Transverse colon (tissue), 4 donors: ENCODE measurements at regions not wholly inside any gene's neighbourhood (a gene's known extent, or its start where the extent isn't known, plus 50 kb on each side); places are given as distances from the start of the nearest gene placed in this dataset.

ENCODE experiments used
- DNase-seq: peaks from one replicate; pipeline ENCODE4 v3.0.0-alpha.2; 2019
- H3K27ac ChIP-seq, 4 donors: fragments of 200-600 bp; sonication (generic); 2 replicates each; pipeline ENCODE4 v1.5.1; 2016 to 2018; ENCODE audit warnings: inconsistent platforms in 4 of 4
- H3K27me3 ChIP-seq: fragments of 200-600 bp; sonication (generic); 2 replicates; pipeline ENCODE4 v1.5.1; 2017; ENCODE audit warnings: inconsistent platforms
- H3K36me3 ChIP-seq, 4 donors: fragments of 200-600 bp; sonication (generic); 2 replicates each; pipeline ENCODE4 v1.5.1; 2017 to 2019; ENCODE audit warnings: inconsistent platforms in 4 of 4
- H3K4me1 ChIP-seq, 4 donors: fragments of 200-600 bp; sonication (generic); 2 replicates each; pipeline ENCODE4 v1.5.1; 2017 to 2020; ENCODE audit warnings: inconsistent platforms in 4 of 4
- H3K4me3 ChIP-seq, 4 donors: fragments of 200-600 bp; sonication (generic); 1 replicate in 1 of 4; 2 replicates in 3 of 4; pipeline versions ENCODE4 v1.5.1 to v1.6.1; 2017 to 2019; ENCODE audit warnings: inconsistent platforms in 4 of 4
- H3K9me3 ChIP-seq, 2 donors: fragments of 200-600 bp; sonication (generic); 2 replicates each; pipeline ENCODE4 v1.5.1; 2017 to 2019; ENCODE audit warnings: inconsistent platforms in 2 of 2
- EP300 ChIP-seq: sonication (generic); formaldehyde crosslinking; IDR thresholded peaks from one replicate; pipeline ENCODE4 v1.6.1; 2017; ENCODE audit warnings: antibody characterized with exemption, low read depth
- POLR2A ChIP-seq: fragments of 450-650 bp; IDR thresholded peaks from one replicate; pipeline ENCODE4 v1.6.1; 2016; ENCODE audit warnings: antibody characterized with exemption, mild to moderate bottlenecking, moderate library complexity
- POLR2AphosphoS5 ChIP-seq, 3 donors: sonication (generic); formaldehyde crosslinking; IDR thresholded peaks; one replicate each; pipeline ENCODE4 v1.6.1; 2016; ENCODE audit warnings: antibody characterized with exemption in 3 of 3
- WGBS, 2 donors: methylation state at CpG; one replicate each; pipeline ENCODE4 v1.1.5; 2018; ENCODE audit warnings: low coverage in 1 of 2; 5-methylcytosine and 5-hydroxymethylcytosine counted together
- in situ Hi-C, 4 donors: fragments of 200-750 bp; cut with MboI; loops; one replicate each; pipeline versions ENCODE4 v1.15.0 to v1.15.1; 2017; ENCODE audit warnings: low sequenced_read_pairs in 3 of 4, low pct_ligation_motif_present in 1 of 4, low pct_unique_long_range_greater_than_20kb in 1 of 4
- intact Hi-C: fragments of 100-400 bp; cut with DNase I; formaldehyde crosslinking; loops from one replicate; pipeline ENCODE4 v1.15.1; 2023; ENCODE audit warnings: low total_unique reads
- TF ChIP-seq, protein P1 (sequence below), 5 experiments: fragments of 200-600 bp in 3 of 5; fragments of 450-650 bp in 2 of 5; sonication (generic) in 3 of 5; IDR thresholded peaks; 1 replicate in 2 of 5; 2 replicates in 3 of 5; pipeline ENCODE4 v1.5.1; 2016 to 2017; ENCODE audit warnings: antibody characterized with exemption in 5 of 5, inconsistent platforms in 3 of 5, mild to moderate bottlenecking in 2 of 5, moderate library complexity in 1 of 5

DNA sequence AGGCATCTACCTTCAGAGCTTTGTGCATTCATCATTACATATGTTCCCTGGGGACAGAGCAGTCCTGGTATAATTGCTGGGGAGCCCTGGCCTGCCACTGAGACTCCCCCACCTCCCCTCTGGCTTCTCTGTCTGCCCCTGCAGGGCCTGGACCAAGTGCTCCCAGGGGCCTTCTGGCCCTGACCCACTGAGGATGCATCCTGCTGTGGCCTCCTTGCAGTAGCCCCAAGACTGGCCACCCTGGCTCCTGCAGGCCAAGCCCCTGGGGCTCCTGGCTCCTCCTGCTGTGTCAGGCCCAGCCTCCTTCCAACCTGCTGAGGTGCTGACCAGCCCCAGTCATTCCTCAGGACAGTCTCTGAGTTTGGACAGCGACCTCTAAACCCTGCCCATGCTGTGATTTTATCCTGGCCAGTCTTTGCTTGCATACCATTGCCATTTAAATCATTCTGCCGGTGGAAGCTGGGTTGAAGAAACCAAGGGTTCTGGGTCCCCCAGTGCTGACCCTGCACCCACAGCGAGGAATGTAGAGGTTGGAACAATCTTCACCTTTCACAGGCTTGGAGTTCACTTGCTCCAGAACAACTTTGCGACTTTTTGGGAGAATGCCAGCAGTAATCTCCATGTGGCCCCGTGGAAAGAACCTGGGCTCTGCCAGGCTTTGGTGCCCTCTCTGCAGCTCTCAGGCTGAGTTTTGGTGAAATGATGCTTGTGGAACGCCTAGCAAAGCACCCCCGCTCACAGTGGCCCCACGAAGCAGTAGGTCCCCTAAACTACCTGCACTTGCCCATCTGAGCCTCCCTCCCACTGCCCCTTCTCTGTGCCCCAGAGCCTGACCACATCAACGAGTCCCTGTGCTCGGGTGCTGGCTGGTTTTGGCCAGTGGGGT, 167.3 kb upstream of the GLI2 start:
- Histone ChIP-seq H3K4me3 (no peak overlapping the region), H3K9me3 (no peaks in the 10 kb centered on the region), H3K4me1 (peaks cover 0 to 4% (median 0%) of the 10 kb centered on the region in 4 donors), H3K36me3 (no peaks in the 10 kb centered on the region), H3K27me3 (peaks cover 13% of the 10 kb centered on the region), H3K27ac (no peak overlapping the region)
- in situ Hi-C loops (no loop called here), intact Hi-C loops (no loop called here)
- no peak for TF ChIP-seq POLR2AphosphoS5 (IDR thresholded peaks at IDR 0.05)
- no peak for TF ChIP-seq EP300
- TF ChIP-seq, protein P1, sequence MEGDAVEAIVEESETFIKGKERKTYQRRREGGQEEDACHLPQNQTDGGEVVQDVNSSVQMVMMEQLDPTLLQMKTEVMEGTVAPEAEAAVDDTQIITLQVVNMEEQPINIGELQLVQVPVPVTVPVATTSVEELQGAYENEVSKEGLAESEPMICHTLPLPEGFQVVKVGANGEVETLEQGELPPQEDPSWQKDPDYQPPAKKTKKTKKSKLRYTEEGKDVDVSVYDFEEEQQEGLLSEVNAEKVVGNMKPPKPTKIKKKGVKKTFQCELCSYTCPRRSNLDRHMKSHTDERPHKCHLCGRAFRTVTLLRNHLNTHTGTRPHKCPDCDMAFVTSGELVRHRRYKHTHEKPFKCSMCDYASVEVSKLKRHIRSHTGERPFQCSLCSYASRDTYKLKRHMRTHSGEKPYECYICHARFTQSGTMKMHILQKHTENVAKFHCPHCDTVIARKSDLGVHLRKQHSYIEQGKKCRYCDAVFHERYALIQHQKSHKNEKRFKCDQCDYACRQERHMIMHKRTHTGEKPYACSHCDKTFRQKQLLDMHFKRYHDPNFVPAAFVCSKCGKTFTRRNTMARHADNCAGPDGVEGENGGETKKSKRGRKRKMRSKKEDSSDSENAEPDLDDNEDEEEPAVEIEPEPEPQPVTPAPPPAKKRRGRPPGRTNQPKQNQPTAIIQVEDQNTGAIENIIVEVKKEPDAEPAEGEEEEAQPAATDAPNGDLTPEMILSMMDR (IDR thresholded peaks at IDR 0.05), result no peak
- no peak for TF ChIP-seq POLR2A
- DNase-seq, result no peak
- WGBS, 2 donors, result 75% methylated on average over 9 of the region's 10 CpGs; no CpG with 5 or more reads in 1 of the 2 donors

DNA sequence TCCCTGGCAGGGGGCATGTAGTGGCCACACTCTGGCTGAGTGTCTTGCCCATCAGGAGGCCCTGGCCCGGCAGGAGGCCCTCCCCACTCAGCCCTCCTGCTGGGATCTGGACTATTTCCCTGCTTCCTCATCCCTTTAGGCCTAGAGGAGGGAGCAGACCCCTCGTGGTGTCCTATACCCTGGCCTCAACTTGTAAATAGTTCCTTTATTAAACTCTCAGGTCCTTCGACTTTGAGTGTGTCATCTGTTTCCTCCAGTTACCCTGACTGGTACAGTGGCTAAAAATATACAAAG, 166.7 kb upstream of the GLI2 start:
- no peak for DNase-seq
- Histone ChIP-seq H3K9me3 (no peaks in the 10 kb centered on the region), H3K27ac (no peak overlapping the region), H3K4me1 (peaks cover 0 to 4% (median 0%) of the 10 kb centered on the region in 4 donors), H3K4me3 (no peak overlapping the region), H3K27me3 (peaks cover 13% of the 10 kb centered on the region), H3K36me3 (no peaks in the 10 kb centered on the region)
- 37 to 47% methylated on average over 2 to 3 of the region's 3 CpGs for WGBS, 2 donors
- intact Hi-C loops (no loop called here), in situ Hi-C loops (no loop called here)
- TF ChIP-seq, protein P1 (IDR thresholded peaks at IDR 0.05), result no peak
- no peak for TF ChIP-seq POLR2A
- TF ChIP-seq EP300, result no peak
- TF ChIP-seq POLR2AphosphoS5 (IDR thresholded peaks at IDR 0.05), result no peak

DNA sequence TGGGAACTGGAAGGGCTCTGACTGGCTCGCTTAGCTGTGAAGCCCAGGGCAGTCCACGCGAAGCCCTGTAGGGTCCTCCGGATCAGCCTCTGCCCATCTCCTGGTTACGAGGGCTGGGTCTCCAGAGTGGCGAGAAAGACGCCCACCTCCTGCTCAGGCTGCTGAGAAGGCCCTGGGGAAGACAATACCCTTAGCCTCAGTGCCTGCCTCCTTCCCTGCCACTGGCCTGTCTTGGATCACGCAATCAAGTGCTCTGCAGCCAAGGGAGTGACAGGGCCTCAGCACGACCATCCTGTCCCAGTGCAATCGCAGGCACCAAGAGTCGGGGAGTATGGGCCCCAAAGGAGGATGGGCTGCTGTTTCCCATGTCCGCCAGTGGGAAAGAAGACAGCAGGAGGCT, 165.7 kb upstream of the GLI2 start:
- no peak overlapping the region for H3K27ac ChIP-seq
- H3K36me3 ChIP-seq, result no peaks in the 10 kb centered on the region
- H3K27me3 ChIP-seq, result peaks cover 12% of the 10 kb centered on the region
- no peaks in the 10 kb centered on the region for H3K4me1 ChIP-seq
- no peak for TF ChIP-seq POLR2A
- TF ChIP-seq POLR2AphosphoS5 (IDR thresholded peaks at IDR 0.05), result no peak
- TF ChIP-seq, protein P1 (IDR thresholded peaks at IDR 0.05), result no peak
- no peak for TF ChIP-seq EP300
- H3K9me3 ChIP-seq, result no peaks in the 10 kb centered on the region
- intact Hi-C loops, result no loop called here
- no peak overlapping the region for H3K4me3 ChIP-seq
- DNase-seq, result no peak
- in situ Hi-C loops, result no loop called here
- WGBS, 2 donors, result 91% methylated on average over 12 of the region's 12 CpGs; no CpG with 5 or more reads in 1 of the 2 donors

DNA sequence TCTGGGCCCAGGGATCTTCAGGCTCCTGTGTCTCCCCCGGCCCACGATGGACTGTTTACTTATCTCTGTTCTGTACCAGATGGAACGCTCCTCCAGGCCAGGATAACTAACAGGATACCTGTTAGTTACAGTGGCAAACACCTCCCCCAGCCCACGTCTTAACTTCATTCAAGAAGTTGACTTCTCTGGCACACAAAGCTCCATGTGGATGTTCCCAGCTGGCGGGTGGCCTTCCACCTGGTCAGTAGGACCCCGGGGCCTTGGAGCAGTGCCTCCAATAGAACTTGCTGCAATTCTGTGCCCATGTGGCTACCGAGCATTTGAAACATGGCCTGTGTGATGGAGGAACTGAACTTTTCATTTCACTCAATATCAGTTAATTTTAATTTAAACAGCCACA, 165.1 kb upstream of the GLI2 start:
- Histone ChIP-seq H3K27ac (no peak overlapping the region), H3K4me1 (no peaks in the 10 kb centered on the region), H3K4me3 (no peak overlapping the region), H3K27me3 (peaks cover 6% of the 10 kb centered on the region), H3K36me3 (no peaks in the 10 kb centered on the region), H3K9me3 (no peaks in the 10 kb centered on the region)
- TF ChIP-seq EP300 (no peak), POLR2AphosphoS5 (IDR thresholded peaks at IDR 0.05) (no peak), POLR2A (no peak)
- TF ChIP-seq, protein P1 (IDR thresholded peaks at IDR 0.05), result no peak
- intact Hi-C loops (no loop called here), in situ Hi-C loops (no loop called here)
- no peak for DNase-seq
- WGBS, 2 donors, result 82% methylated on average over 7 of the region's 7 CpGs; no CpG with 5 or more reads in 1 of the 2 donors
